ENCODE measurements at regions not wholly inside any gene's neighbourhood (a gene's known extent, or its start where the extent isn't known, plus 50 kb on each side); places are given as distances from the start of the nearest gene placed in this dataset.
A peak's percentile ranks its signal among the peaks of the same experiment; 100 is the strongest.

DNA sequence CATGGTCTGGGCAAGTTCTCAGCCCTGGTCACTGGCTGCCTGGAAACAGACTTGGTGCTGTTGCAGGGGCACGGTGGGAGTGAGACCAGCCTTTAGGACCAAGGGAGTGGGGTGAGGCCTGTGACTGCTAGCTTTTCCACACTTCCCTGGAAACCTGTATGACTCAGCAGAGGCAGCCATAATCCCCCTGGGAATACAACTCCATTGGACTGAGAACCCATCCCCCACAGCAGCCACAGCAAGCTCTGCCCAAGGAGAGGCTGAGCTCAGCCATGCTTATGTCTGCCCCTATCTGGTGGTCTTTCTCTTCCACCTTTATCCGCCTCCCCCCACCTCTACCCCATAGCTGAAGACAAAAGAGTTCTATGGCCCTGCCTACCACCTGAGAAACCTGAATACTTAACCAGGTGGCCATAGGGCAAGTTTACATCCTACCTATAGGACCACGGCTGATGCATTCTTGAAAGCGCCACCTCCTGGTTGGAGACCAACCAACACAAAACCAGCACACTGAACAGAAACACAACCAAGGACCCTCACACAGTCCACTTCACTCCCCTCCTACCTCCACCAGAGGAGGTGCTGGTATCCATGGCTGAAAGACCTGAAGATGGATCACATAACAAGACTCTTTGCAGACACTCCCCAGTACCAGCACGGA, 816.2 kb upstream of the SOX9 start:
- DNase-seq = no peak

- no peak for DNase-seq
Measured at GRCh38 chr17:71313866-71314265, 807.0 kb upstream of the SOX9 start.

DNA sequence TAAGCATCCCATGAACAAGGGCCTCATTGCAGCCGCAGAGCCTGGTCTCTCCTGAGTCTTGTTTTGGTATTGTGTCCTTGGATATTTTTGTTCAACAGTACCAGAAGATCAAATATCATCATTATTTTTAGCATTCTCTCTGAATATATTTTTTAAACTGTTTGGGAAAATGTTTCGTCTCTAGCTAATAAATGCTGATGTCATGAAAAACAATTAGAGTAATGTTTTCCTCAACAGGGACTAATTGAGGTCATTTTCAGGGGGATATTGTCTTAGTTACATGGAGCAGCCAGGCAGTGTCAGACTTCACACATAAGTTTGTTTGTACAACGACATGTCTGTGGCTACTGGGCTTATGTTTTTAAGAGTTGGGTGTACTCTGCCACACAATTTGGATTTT, 805.3 kb upstream of the SOX9 start:
- DNase-seq = peak in 3 of 56 donors; percentile 1 to 11 (median 3)

DNA sequence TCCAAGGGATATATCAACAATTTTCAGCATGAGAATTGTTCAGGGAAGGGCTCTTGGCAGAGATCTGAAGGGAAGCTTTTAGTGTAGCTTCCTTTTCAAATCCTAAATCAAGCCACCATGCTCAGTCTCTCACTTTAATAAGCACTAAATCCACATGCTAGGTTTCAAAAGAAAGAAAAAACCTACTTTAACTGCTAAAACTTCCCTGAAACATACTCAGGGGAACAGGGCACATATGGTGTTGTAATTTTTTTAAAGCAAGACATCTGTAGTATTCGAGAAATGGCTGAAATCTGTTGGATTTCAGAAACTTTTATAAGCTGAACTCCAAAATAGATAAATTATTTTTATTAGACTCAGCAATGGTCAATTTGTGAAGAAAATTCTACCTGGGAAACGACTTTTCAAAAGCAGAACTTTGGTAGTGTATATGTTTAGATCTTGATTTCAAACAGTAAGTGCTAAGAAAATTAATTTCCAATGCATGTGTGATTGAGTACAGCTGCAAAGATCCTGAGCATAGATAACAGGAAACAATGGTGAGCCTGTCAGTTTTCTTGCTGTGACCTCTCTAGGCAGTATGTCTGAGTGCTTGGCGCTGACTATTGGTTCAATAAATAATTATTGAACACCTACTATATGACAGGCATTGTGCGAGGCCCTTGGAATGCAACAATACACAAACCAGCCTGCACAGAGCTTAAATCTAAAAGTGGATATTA, 804.5 kb upstream of the SOX9 start:
- no peak for DNase-seq

DNA sequence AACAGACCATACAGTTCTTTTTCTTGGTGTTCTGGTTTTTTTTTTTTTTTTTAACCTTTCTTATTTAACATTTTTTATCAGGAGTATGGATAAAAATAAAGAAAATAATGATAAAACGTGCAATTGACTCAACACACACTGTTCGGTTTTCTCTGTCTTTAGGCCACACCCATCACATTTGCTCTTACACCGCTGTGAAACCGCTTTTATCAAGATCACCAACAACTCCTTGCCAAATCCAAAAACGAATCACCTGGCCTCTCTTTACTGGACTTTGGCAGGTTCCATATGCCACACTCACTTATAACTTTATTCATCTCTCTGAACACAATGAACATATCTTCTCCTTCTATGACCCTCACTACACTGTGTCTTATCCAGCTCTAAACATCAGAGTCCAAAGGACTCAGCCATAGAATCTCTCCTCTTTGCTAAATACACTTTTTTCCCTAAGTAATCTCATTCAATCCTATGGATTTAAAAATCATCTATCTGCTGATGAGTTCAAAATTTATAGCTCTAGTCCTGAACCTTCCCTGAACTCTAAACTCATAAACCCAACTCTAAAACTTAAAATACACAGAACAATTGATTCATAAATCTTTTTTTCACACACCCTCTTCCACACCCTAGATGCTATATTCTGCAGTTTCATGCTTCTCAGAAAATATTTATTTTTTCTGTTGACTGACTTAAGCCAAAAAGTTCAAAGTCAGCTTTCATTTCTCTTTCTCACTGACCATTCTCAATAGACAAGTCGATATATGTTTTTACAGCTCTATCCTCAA, 800.6 kb upstream of the SOX9 start:
- no peak for DNase-seq

DNA sequence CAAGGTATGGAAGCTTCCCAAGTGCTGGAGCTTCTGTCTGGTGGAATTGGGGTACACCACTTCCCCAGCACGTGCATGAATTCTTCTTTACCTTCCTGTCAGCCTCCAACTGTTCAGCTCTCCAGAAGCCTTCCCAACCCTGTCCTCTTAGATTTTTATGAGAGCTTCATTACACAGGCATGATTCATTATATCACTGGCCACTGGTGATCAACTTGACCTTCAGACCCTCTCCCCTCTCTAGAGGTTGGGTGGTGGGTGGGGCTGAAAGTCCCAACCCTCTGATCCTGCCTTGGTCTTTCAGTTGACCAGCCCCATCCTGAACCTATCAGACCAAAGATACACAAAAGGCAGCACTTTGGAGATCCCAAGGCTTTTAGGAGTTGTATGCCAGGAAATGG, 795.7 kb upstream of the SOX9 start:
- no peak for DNase-seq

DNA sequence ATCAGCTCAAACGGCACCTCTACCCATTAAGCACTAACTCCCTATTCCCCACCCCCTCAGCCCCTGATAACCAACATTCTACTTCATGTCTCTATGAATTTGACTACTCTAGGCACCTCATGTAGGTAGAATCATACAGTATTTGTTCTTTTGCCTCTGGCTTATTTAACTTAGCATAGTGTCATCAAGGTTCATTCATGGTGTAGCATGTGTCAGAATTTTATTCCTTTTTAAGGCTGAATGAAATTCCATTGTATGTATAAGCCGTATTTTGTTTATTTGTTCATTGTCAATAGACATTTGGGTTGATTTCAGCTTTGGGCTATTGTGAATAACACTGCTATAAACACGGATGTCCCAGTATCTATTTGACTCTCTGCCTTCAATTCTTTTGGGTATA, 794.9 kb upstream of the SOX9 start:
- no peak for DNase-seq

GRCh38 chr17:71327376-71328059, 793.3 kb upstream of the SOX9 start:
- DNase-seq = no peak

GRCh38 chr17:71329310-71330098, 791.3 kb upstream of the SOX9 start:
- no peak for DNase-seq

DNA sequence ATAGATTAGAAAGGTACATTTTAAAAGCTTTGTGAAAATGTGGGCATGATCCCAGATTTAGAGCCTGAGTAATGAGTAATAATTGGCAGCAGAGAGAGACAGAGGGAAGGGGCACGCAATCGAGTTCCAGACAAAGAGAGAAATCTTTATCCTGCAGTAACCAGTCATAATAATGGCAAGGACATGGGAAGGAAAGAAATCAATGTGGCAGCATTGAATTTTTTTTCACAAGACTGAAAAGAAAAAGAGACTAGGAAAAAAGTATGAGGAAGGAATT, 790.8 kb upstream of the SOX9 start:
- DNase-seq = no peak

DNA sequence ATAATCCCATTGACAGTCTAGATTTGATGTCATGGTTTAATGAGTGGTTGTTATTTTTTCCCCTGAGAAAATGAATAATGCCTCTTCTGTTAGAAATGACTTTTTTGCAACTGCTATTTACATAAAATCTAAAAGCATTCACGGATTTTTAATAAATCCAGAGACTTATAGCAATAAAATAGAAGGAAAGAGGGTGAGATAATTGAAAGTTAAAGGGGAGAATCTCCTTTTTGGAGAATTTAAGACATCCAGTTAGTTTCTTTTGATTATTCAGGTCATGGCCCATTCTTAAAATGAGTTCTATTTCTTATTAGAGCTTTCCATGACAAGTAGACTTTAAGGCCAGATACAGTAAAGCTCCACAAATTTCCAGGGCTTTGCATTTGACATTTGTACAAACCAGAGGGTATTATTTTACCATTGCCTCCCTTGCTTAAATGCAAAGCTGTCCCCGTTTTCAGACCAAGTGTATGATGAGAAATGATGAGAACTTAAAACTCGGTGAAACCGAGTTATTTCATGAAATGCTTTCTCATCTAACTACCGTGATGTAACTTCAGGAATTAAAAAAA, 789.0 kb upstream of the SOX9 start:
- DNase-seq = no peak

- peak in 1 of 56 donors; percentile 1 for DNase-seq
Measured at GRCh38 chr17:71334048-71334751, 786.6 kb upstream of the SOX9 start.

DNA sequence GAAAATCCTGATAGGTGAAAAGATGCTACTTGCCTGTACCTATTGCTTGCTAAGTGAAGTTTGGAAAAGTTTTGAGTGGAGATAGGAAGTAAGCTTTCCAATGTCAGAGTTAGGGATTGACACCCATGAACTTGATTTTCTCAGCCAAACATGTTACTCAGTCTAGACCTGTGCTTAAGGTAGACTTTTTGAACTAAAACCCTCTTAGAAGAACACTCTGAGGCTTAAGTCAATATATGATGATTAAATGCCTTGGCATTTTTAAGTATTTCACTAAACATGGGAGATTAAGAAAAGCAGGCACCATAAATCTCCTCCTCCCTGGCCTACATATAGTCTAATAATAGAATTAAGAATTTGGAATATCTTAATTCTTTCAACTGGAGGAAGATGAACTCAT, 785.6 kb upstream of the SOX9 start:
- no peak for DNase-seq

GRCh38 chr17:71337938-71338337, 782.9 kb upstream of the SOX9 start:
- no peak for DNase-seq

DNA sequence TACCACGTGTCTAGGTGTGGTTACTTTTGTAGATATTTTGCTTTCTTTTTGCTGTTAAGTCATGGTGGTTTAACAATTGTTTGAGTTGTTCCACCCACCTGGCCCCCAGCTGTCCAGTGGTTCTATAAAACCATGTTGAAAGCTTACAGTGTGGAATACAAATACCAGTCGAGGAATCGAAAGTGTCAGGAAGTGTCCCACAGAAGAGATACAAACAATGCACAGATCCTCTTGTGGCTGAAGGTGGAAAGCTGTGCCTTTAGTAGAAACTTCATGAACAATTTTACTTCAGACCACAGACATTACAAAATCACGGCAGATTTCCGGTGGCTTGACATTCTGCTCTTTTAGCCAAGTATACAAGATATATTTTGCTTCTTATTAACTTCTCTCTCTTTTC, 782.4 kb upstream of the SOX9 start:
- DNase-seq = peak in 1 of 56 donors; percentile 10

GRCh38 chr17:71339206-71339605, 781.6 kb upstream of the SOX9 start:
- DNase-seq = no peak

GRCh38 chr17:71342737-71343136, 778.1 kb upstream of the SOX9 start:
- no peak for DNase-seq

GRCh38 chr17:71349908-71350600, 770.8 kb upstream of the SOX9 start:
- DNase-seq = no peak

GRCh38 chr17:71360301-71360700, 760.5 kb upstream of the SOX9 start:
- no peak for DNase-seq
